ENCODE measurements at regions not wholly inside any gene's neighbourhood (a gene's known extent, or its start where the extent isn't known, plus 50 kb on each side); places are given as distances from the start of the nearest gene placed in this dataset.

DNA sequence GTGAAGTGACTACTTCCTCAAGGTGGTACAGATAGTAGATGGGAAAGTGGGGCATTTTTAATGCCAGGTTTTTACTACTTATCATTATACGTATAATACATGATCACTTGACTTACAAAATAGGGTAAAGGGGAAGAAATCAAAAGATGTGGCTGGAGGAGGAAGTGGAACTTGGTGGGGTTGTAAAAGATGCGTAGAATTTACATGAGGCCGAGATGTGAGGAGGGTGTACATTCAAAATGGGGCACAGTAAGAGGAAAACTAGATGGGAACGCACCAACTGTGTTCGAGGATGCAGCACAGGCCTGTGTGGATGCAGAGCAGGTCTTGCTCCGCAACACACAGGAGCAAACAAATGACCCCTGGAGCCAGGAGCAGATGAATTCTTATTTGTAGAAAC, 403.3 kb downstream of the TXNL1 start:
- Mint-ChIP-seq H3K36me3 (ENCODE audit: insufficient read depth, unreplicated experiment) (no peaks in the 10 kb centered on the region), H3K27me3 (ENCODE audit: insufficient read depth, unreplicated experiment) (no peaks in the 10 kb centered on the region), H3K4me1 (ENCODE audit: low read depth, unreplicated experiment) (no peaks in the 10 kb centered on the region), H3K27ac (ENCODE audit: unreplicated experiment) (no peak overlapping the region), H3K9me3 (ENCODE audit: unreplicated experiment) (peaks cover 2% of the 10 kb centered on the region), H3K4me3 (ENCODE audit: unreplicated experiment) (no peak overlapping the region)
- BruUV-seq (replicated peaks): no TSS peak
- CTCF ChIA-PET: no interaction called here
- TF ChIP-seq, protein P1, sequence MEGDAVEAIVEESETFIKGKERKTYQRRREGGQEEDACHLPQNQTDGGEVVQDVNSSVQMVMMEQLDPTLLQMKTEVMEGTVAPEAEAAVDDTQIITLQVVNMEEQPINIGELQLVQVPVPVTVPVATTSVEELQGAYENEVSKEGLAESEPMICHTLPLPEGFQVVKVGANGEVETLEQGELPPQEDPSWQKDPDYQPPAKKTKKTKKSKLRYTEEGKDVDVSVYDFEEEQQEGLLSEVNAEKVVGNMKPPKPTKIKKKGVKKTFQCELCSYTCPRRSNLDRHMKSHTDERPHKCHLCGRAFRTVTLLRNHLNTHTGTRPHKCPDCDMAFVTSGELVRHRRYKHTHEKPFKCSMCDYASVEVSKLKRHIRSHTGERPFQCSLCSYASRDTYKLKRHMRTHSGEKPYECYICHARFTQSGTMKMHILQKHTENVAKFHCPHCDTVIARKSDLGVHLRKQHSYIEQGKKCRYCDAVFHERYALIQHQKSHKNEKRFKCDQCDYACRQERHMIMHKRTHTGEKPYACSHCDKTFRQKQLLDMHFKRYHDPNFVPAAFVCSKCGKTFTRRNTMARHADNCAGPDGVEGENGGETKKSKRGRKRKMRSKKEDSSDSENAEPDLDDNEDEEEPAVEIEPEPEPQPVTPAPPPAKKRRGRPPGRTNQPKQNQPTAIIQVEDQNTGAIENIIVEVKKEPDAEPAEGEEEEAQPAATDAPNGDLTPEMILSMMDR (IDR thresholded peaks at IDR 0.05; ENCODE audit: insufficient read depth in 1 of 2, low read depth in 1 of 2, low read length in 1 of 2, severe bottlenecking in 1 of 2, unreplicated experiment in 1 of 2): no peak
- POLR2A ChIA-PET: no interaction called here
- DNase-seq: no peak
- no peaks in the 10 kb centered on the region for H3K4me1 ChIP-seq
- no peak overlapping the region for H3K4me3 ChIP-seq (ENCODE audit: low read depth, low read length)
- no peaks in the 10 kb centered on the region for H3K36me3 ChIP-seq (ENCODE audit: control insufficient read depth, insufficient read depth, low read length)
- intact Hi-C loops (cut with micrococcal nuclease; ENCODE audit: unreplicated experiment): no loop called here
- H3K9me3 ChIP-seq: no peaks in the 10 kb centered on the region
- no peaks in the 10 kb centered on the region for H3K27me3 ChIP-seq (replicated peaks; ENCODE audit: control insufficient read depth, insufficient read depth, low read length)

DNA sequence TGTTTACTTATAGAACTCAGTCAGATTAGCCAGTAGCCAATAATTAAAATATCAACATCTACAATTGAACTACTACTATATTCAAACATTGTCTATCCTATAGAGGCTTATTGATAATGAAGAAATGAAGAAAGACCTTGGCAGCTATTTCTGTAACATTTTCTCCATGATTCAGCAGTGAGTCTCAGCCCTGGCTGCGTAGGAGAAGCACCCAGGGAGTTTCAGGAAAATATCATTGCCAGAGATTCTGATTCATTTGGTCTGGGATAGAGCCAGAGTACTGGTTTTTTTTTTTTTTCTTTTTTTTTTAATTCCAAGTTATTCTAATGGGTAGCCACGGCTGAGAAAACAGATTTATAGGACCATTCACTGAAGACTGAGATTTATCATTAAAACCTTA, 404.8 kb downstream of the TXNL1 start:
- ChIA-PET POLR2A (no interaction called here), CTCF (no interaction called here)
- Histone ChIP-seq H3K4me1 (no peaks in the 10 kb centered on the region), H3K9me3 (no peaks in the 10 kb centered on the region), H3K36me3 (ENCODE audit: control insufficient read depth, insufficient read depth, low read length) (no peaks in the 10 kb centered on the region), H3K27me3 (replicated peaks; ENCODE audit: control insufficient read depth, insufficient read depth, low read length) (no peaks in the 10 kb centered on the region), H3K4me3 (ENCODE audit: low read depth, low read length) (no peak overlapping the region)
- Mint-ChIP-seq H3K4me1 (ENCODE audit: low read depth, unreplicated experiment) (no peaks in the 10 kb centered on the region), H3K4me3 (ENCODE audit: unreplicated experiment) (no peak overlapping the region), H3K27ac (ENCODE audit: unreplicated experiment) (no peak overlapping the region), H3K9me3 (ENCODE audit: unreplicated experiment) (peaks cover 8% of the 10 kb centered on the region), H3K27me3 (ENCODE audit: insufficient read depth, unreplicated experiment) (peaks cover 6% of the 10 kb centered on the region), H3K36me3 (ENCODE audit: insufficient read depth, unreplicated experiment) (no peaks in the 10 kb centered on the region)
- intact Hi-C loops (cut with micrococcal nuclease; ENCODE audit: unreplicated experiment): no loop called here
- no TSS peak for BruUV-seq (replicated peaks)
- TF ChIP-seq, protein P1 (IDR thresholded peaks at IDR 0.05; ENCODE audit: insufficient read depth in 1 of 2, low read depth in 1 of 2, low read length in 1 of 2, severe bottlenecking in 1 of 2, unreplicated experiment in 1 of 2): no peak
- no peak for DNase-seq

DNA sequence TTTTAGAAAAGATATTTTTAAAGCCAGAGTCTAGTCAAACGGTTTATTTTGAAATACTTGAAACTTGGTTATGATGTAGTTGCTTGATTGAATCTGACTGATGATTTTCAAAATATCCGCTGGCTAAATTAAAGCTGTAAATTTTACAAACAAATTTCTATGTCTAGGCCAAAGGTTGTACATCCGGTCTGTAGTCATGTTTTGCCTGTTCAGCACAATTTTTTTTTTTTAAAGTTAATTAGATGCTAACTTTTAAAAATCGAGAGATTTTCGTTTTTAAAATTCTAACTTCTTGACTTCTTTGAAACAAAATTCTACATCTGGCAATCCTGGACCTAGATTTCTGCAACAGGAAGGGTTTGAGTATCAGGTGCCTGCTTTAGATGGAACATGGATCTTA, 412.4 kb downstream of the TXNL1 start:
- DNase-seq: no peak
- intact Hi-C loops (cut with micrococcal nuclease; ENCODE audit: unreplicated experiment): no loop called here
- Mint-ChIP-seq H3K9me3 (ENCODE audit: unreplicated experiment) (peaks cover 8% of the 10 kb centered on the region), H3K27ac (ENCODE audit: unreplicated experiment) (no peak overlapping the region), H3K27me3 (ENCODE audit: insufficient read depth, unreplicated experiment) (peaks cover 6% of the 10 kb centered on the region), H3K4me3 (ENCODE audit: unreplicated experiment) (no peak overlapping the region), H3K36me3 (ENCODE audit: insufficient read depth, unreplicated experiment) (no peaks in the 10 kb centered on the region), H3K4me1 (ENCODE audit: low read depth, unreplicated experiment) (no peaks in the 10 kb centered on the region)
- ChIA-PET POLR2A (no interaction called here), CTCF (no interaction called here)
- Histone ChIP-seq H3K4me3 (ENCODE audit: low read depth, low read length) (no peak overlapping the region), H3K27me3 (replicated peaks; ENCODE audit: control insufficient read depth, insufficient read depth, low read length) (no peaks in the 10 kb centered on the region), H3K4me1 (no peaks in the 10 kb centered on the region), H3K9me3 (no peaks in the 10 kb centered on the region), H3K36me3 (ENCODE audit: control insufficient read depth, insufficient read depth, low read length) (no peaks in the 10 kb centered on the region)
- BruUV-seq (replicated peaks): no TSS peak
- TF ChIP-seq, protein P1 (IDR thresholded peaks at IDR 0.05; ENCODE audit: insufficient read depth in 1 of 2, low read depth in 1 of 2, low read length in 1 of 2, severe bottlenecking in 1 of 2, unreplicated experiment in 1 of 2): no peak

All from Caco-2 (cell line).